ENCODE measurements at regions not wholly inside any gene's neighbourhood (a gene's known extent, or its start where the extent isn't known, plus 50 kb on each side); places are given as distances from the start of the nearest gene placed in this dataset.

GRCh38 chr17:21613071-21613429 is 79.3 kb upstream of the KCNJ18 start (continued):
- TF ChIP-seq MGA (IDR thresholded peaks at IDR 0.05) (no peak), ZNF12 (CRISPR knock-in tag; IDR thresholded peaks at IDR 0.05) (no peak), ZNF431 (CRISPR knock-in tag; IDR thresholded peaks at IDR 0.05) (no peak), ESRRB (CRISPR knock-in tag; IDR thresholded peaks at IDR 0.05; ENCODE audit: borderline replicate concordance) (no peak), RBFOX2 (IDR thresholded peaks at IDR 0.05; ENCODE audit: low read depth, low read length) (peak; percentile 3), EHMT2 (IDR thresholded peaks at IDR 0.05) (no peak), DACH1 (IDR thresholded peaks at IDR 0.05; ENCODE audit: partially characterized antibody) (no peak), TFE3 (CRISPR knock-in tag; IDR thresholded peaks at IDR 0.05) (no peak), TOE1 (IDR thresholded peaks at IDR 0.05; ENCODE audit: borderline replicate concordance) (no peak), TOE1 (CRISPR knock-in tag; IDR thresholded peaks at IDR 0.05; ENCODE audit: borderline replicate concordance, low read depth) (no peak), NFXL1 (CRISPR knock-in tag; IDR thresholded peaks at IDR 0.05) (no peak), NR2C2 (CRISPR knock-in tag; IDR thresholded peaks at IDR 0.05) (no peak), NR2C2 (tag; IDR thresholded peaks at IDR 0.05) (peak; percentile 61), POLR2G (IDR thresholded peaks at IDR 0.05; ENCODE audit: low read depth, low read length) (peak; percentile 2; the same call in 1 of the 2 replicates), THAP12 (CRISPR knock-in tag; IDR thresholded peaks at IDR 0.05) (0 out of 2 replicates have a peak, but pooled peaks have one; percentile 27)
